Ovary (tissue), 7 donors: ENCODE measurements at regions not wholly inside any gene's neighbourhood (a gene's known extent, or its start where the extent isn't known, plus 50 kb on each side); places are given as distances from the start of the nearest gene placed in this dataset.

Experiments
- DNase-seq, 5 donors: peaks; one replicate each; pipeline ENCODE4 v3.0.0-alpha.2; 2019 to 2020
- H3K27ac ChIP-seq, 2 donors: fragments of 200-600 bp; one replicate each; pipeline versions ENCODE4 v1.5.1 to v1.8.0; 2019 to 2022
- H3K27me3 ChIP-seq: fragments of 200-600 bp; one replicate; pipeline ENCODE4 v1.8.0; 2022
- H3K36me3 ChIP-seq: fragments of 200-600 bp; sonication (generic); one replicate; pipeline ENCODE4 v1.5.1; 2019
- H3K4me1 ChIP-seq: one replicate; pipeline ENCODE4 v1.8.1; 2013; ENCODE audit warnings: mild to moderate bottlenecking, moderate library complexity; ENCODE audit not compliant: insufficient read depth
- H3K4me3 ChIP-seq: fragments of 200-600 bp; sonication (generic); one replicate; pipeline ENCODE4 v1.5.1; 2017
- H3K9me3 ChIP-seq, 2 donors: fragments of 200-600 bp in 1 of 2; sonication (generic) in 1 of 2; one replicate each; pipeline versions ENCODE4 v1.5.1 to v1.8.1; 2013 to 2019; ENCODE audit warnings: mild to moderate bottlenecking in 1 of 2, moderate library complexity in 1 of 2
- EP300 ChIP-seq: sonication (generic); formaldehyde crosslinking; IDR thresholded peaks from one replicate; pipeline ENCODE4 v1.6.1; 2017; ENCODE audit warnings: antibody characterized with exemption
- POLR2A ChIP-seq: fragments of 450-650 bp; IDR thresholded peaks from one replicate; pipeline ENCODE4 v1.6.1; 2017; ENCODE audit warnings: antibody characterized with exemption, mild to moderate bottlenecking, moderate library complexity
- WGBS, 3 donors: extraction: QIAGEN DNeasy Blood & Tissue Kit in 1 of 3; methylation state at CpG; one replicate each; pipeline versions ENCODE4 v1.1.5 to v1.1.7; 2013 to 2017; 5-methylcytosine and 5-hydroxymethylcytosine counted together
- intact Hi-C, 4 donors: fragments of 100-400 bp; cut with DNase I; formaldehyde crosslinking; loops; one replicate each; pipeline versions ENCODE4 v1.11.0 to v1.15.1; 2022 to 2023
- TF ChIP-seq, protein P1 (sequence below), 3 donors: fragments of 450-650 bp in 2 of 3; fragments of 200-600 bp in 1 of 3; IDR thresholded peaks; one replicate each; pipeline versions ENCODE4 v1.5.1 to v1.8.0; 2016 to 2022; ENCODE audit warnings: antibody characterized with exemption in 3 of 3, mild to moderate bottlenecking in 1 of 3
- donor health status: DM: no; HTN: no; CAD: no; lungs with moderate emphysema.
- donor health status: DM: no; HTN: no; CAD: no.
- donor health status: Bipolar disorder and iron deficiency.
- donor health status: DM: no; HTN: no; CAD: no.
- donor health status: DM: yes; HTN: yes; CAD: no.

- Histone ChIP-seq H3K27me3 (no peaks in the 10 kb centered on the region), H3K4me3 (no peak overlapping the region), H3K9me3 (no peaks in the 10 kb centered on the region), H3K36me3 (no peaks in the 10 kb centered on the region), H3K4me1 (peaks cover 1% of the 10 kb centered on the region), H3K27ac (no peak overlapping the region)
- TF ChIP-seq, protein P1, sequence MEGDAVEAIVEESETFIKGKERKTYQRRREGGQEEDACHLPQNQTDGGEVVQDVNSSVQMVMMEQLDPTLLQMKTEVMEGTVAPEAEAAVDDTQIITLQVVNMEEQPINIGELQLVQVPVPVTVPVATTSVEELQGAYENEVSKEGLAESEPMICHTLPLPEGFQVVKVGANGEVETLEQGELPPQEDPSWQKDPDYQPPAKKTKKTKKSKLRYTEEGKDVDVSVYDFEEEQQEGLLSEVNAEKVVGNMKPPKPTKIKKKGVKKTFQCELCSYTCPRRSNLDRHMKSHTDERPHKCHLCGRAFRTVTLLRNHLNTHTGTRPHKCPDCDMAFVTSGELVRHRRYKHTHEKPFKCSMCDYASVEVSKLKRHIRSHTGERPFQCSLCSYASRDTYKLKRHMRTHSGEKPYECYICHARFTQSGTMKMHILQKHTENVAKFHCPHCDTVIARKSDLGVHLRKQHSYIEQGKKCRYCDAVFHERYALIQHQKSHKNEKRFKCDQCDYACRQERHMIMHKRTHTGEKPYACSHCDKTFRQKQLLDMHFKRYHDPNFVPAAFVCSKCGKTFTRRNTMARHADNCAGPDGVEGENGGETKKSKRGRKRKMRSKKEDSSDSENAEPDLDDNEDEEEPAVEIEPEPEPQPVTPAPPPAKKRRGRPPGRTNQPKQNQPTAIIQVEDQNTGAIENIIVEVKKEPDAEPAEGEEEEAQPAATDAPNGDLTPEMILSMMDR (IDR thresholded peaks at IDR 0.05) = no peak
- TF ChIP-seq EP300 (no peak), POLR2A (no peak)
- no peak for DNase-seq
- WGBS, 3 donors = 76 to 80% (median 79%) methylated on average over 14 of the region's 14 CpGs
- intact Hi-C loops = no loop called here
Measured at GRCh38 chr12:125272383-125272933, 207.2 kb downstream of the AACS start.

DNA sequence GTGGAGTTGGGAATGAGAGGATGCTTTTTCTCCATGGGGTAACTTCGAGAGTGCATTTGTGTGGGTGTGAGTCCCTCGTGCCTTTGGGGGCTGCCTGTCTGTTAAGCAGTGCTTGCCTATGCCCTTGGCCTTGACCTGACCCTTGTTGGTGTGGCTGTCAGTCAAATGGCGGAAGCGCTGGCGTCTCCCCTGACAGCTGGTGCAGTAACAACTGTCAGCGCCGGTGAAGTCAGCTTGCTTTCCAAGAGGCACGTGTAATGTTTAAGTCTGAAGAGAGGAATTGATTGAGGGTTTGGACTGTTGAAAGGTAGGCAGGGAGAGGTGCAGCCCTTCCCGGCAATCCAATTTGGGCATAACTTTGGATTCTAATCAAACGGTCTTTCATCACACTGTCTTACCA, 211.3 kb downstream of the AACS start:
- Histone ChIP-seq H3K27me3 (no peaks in the 10 kb centered on the region), H3K9me3 (no peaks in the 10 kb centered on the region), H3K4me3 (no peak overlapping the region), H3K27ac (no peak overlapping the region), H3K36me3 (no peaks in the 10 kb centered on the region), H3K4me1 (peaks cover 1% of the 10 kb centered on the region)
- intact Hi-C loops = no loop called here
- DNase-seq = no peak
- no peak for TF ChIP-seq POLR2A
- TF ChIP-seq, protein P1 (IDR thresholded peaks at IDR 0.05) = no peak
- TF ChIP-seq EP300 = no peak
- 48 to 68% (median 51%) methylated on average over 10 of the region's 10 CpGs for WGBS, 3 donors

DNA sequence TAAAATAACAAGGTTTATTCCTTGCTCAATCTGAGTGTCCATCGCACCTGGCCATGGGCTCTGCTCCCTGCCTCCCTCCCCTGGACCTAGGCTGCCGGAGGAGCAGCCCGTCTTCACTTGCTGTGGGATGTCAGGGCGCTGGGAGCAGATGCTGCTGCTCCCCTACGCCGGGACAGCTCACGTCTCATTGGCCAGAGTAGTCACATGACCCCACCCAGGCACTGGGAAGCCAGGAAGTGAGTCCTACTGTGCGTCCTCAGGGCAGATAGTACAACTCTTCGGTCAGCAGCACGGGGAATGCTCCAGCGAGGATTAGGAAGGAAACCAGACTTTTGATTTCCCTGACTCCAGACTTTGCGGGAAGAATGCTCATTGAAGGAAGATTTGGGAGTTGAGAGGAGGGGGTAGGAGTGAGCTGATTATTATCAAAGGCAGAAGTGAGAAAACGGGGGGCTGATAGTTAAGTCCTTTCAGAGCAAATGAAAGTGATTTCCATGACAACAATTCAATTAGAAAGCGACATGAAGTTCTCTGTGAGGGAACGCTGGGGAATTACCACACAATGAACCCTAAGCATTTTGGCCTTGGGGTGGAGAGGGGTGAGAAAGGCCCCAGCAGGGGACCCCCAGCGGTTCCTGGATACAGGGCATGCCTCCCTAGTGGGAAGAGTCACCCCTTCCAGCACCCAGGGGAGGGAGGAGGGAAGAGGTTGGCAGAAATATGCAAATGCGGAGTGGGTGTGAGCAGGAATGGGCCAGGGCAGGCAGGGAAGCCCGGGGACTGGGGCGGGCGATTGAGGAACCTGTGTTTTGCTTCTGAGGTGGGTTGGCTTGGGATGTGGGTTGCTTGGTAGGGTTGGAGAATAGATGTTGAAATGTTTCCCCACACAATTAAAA, 215.5 kb downstream of the AACS start:
- Histone ChIP-seq H3K36me3 (no peaks in the 10 kb centered on the region), H3K27me3 (no peaks in the 10 kb centered on the region), H3K4me3 (no peak overlapping the region), H3K27ac (no peak overlapping the region), H3K4me1 (no peaks in the 10 kb centered on the region), H3K9me3 (no peaks in the 10 kb centered on the region)
- TF ChIP-seq EP300 (no peak), POLR2A (no peak)
- TF ChIP-seq, protein P1 (IDR thresholded peaks at IDR 0.05) = no peak
- intact Hi-C loops = no loop called here
- 28 to 35% (median 29%) methylated on average over 20 of the region's 20 CpGs for WGBS, 3 donors
- DNase-seq = no peak

DNA sequence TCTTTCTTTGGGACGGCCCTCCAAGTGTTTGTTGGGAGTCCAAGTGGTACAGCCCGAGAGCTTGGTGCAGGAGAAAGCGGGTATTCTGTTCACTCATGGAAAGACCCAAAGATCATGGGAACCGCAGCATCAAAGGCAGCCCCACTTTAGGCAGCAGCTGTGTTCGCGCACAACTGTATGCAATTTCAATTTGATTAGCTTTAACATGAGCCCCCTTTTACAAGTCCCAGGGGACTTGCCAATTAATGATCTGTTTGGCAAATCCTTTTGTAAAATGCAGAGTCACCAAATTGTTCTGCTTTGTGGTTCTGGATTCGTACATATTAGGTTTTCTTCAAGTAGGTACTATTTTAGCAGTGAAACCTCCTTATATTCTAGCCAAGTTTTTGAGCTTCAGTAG, 217.7 kb downstream of the AACS start:
- WGBS, 3 donors = 79 to 86% (median 84%) methylated on average over 7 of the region's 7 CpGs
- Histone ChIP-seq H3K27me3 (no peaks in the 10 kb centered on the region), H3K9me3 (no peaks in the 10 kb centered on the region), H3K4me1 (no peaks in the 10 kb centered on the region), H3K36me3 (no peaks in the 10 kb centered on the region), H3K4me3 (no peak overlapping the region), H3K27ac (no peak overlapping the region)
- DNase-seq = no peak
- TF ChIP-seq POLR2A = no peak
- TF ChIP-seq, protein P1 (IDR thresholded peaks at IDR 0.05) = no peak
- no peak for TF ChIP-seq EP300
- intact Hi-C loops = no loop called here
